Inflammatory macrophage treated with lipopolysaccharide for 1 hour (primary cell): ENCODE measurements at regions not wholly inside any gene's neighbourhood (a gene's known extent, or its start where the extent isn't known, plus 50 kb on each side); places are given as distances from the start of the nearest gene placed in this dataset.
"Not testable (repeated sequence)": the region's sequence is repeated elsewhere in the genome, so short reads cannot be mapped to it uniquely, and the experiment has no call there.

Source experiments
- DNase-seq, 2 donors: peaks; one replicate each; pipeline ENCODE4 v3.0.0-alpha.2; 2020 to 2022

DNA sequence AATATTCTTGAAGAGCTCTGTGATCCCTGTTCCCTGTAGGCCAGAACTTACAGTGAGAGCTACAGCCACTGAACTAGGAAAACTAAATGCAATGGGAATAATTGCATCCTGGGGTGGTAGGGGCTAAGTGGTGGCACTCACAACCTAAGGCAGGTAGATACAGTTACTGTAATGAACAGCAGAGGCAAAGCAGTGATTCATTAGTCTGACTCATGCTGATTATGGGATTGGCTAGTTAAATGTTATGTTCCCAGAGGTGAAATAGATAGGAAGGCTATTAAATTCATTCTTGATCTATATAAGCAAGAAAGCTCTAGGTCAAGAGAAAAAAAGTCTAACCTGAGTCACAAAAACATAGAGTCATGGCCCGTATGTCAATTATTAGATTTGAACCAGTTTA lies 173.1 kb upstream of the MALRD1 start:
- no peak for DNase-seq

DNA sequence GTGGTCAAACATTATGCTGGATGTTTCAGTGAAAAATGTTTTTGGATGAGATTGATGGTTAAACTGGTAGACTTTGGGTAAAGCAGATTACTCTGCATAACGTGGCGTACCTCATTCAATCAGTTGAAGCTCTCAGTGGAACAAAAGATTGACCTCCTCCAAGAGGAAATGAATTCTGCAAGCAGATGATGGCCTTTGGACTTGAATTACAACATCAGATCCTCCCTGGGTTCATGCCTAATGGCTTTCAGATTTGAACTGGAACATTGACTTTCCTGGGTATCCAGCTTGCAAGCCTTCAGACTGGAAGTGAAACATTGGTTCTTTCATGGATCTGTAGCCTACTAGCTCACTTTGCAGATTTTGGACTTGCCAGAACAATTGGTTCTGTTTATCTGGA lies 169.3 kb upstream of the MALRD1 start:
- no peak for DNase-seq

DNA sequence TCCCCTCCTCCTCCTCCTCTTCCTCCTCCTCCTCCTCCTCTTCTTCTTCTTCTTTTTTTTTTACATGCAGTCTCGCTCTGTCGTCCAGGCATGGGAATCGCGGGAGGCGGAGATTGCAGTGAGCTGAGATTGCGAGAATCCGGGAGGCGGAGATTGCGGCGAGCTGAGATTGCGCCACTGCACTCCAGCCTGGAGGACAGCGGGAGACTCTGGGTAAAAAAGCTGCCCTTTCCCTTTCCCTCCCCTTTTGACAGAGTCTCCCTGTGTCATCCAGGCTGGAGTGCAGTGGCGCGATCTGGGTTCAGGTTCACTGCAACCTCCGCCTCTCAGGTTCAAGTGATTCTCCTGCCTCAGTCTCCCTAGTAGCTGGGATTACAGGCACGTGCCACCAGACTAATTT lies 168.1 kb upstream of the MALRD1 start:
- no peak for DNase-seq

DNA sequence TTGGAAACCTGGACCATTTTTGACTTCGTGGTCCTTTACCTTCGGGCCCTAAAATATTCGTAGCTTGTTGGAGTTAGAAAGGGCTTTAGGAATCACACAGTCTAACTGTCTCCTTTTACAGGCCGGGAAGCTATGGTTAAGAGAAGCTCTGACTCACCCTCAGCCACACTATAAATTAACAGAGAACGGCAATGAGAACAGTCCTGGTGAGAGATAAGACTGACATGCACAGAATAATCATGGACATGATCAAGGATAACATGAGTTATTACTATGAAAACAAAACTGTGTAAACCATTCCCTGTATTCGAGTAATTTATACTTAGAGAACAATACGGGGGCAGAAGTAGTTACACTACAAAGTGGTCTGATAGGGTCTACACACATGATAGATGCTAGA lies 162.5 kb upstream of the MALRD1 start:
- no peak for DNase-seq

DNA sequence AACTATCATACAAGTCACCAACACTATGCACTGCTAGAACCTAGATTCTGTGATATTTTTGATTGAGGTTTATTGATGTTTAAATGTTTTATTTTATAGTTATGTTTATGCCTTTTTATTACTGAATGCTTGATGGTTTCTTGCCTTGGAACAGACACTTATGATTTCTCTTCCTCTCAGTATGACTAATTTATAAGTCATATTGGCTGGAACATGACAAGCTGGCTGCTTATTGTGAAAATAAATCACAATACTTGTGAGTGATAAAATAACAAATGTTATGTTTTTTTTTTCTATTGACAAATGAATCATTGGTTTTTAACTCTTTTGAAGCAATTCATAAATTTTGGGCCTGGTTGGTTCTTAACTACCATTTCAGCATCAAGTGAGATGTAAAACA lies 142.0 kb upstream of the MALRD1 start:
- DNase-seq = no peak

DNA sequence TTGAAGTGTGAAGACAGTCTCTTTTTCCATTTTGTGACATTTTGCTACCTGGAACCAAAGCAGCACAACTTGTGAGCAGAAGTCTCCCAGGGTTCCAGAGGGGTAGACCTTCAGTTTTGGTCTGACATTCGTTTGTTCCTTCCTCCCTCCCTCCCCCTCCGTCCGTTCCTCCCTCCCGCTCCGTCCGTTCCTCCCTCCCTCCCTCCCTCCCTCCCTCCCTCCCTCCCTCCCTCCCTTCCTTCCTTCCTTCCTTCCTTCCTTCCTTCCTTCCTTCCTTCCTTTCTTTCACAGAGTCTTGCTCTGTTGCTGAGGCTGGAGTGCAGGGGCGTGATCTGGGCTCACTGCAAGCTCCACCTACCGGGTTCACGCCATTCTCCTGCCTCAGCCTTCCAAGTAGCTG lies 131.2 kb upstream of the MALRD1 start:
- not testable (repeated sequence) for DNase-seq

DNA sequence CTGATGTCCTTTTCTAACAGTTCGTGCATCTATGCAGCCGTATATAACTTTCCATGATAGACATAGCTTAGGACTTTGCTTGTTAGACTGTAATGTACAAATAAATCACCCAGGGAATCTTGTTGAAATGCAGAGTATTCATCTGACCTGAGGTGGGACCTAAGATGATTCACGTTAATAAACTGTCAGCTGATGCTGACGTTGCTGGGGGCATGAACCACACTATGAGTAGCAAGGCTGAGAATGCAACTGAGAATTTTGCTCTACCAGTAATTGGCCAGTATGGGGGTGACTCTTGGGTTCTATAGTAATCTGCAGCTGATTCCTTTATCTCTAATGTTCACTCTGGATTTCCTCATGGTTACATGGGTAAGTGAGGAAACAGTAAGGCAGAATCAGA lies 130.1 kb upstream of the MALRD1 start:
- DNase-seq = no peak

DNA sequence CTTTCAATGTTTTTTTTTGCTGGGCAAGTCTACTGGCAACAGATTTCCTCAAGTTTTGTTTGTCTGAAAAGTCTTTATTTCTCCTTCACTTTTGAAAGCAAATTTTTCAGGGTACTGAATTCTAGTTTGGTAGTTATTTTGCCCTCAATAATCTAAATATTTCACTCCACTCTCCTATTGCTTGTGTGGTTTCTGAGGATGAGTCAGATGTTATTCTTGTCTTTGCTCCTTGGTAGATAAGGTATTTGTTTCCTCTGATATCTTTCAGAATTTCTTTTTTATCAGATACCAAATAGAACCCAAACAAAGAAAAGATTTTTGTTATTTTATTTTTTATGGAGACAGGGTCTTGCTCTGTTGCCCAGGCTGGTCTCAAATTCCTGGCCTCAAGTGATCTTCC lies 99.2 kb upstream of the MALRD1 start:
- no peak for DNase-seq

DNA sequence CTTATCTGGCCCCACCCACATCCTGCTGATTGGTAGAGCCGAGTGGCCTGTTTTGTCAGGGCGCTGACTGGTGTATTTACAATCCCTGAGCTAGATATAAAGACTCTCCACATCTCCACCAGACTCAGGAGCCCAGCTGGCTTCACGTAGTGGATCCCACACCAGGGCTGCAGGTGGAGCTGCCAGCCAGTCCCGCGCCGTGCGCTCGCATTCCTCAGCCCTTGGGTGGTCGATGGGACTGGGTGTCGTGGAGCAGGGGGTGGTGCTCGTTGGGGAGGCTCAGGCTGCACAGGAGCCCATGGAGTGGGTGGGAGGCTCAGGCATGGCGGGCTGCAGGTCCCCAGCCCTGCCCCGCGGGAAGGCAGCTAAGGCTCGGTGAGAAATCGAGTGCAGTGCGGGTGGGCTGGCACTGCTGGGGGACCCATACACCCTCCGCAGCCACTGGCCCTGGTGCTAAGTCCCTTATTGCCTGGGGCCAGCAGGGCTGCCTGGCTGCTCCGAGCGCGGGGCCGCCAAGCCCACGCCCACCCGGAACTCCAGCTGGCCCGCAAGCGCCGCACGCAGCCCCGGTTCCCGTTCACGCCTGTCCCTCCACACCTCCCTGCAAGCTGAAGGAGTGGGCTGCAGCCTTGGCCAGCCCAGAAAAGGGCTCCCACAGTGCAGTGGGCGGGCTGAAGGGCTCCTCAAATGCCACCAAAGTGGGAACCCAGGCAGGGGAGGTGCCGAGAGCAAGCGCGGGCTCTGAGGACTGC lies 97.4 kb upstream of the MALRD1 start:
- DNase-seq = not testable (repeated sequence)

DNA sequence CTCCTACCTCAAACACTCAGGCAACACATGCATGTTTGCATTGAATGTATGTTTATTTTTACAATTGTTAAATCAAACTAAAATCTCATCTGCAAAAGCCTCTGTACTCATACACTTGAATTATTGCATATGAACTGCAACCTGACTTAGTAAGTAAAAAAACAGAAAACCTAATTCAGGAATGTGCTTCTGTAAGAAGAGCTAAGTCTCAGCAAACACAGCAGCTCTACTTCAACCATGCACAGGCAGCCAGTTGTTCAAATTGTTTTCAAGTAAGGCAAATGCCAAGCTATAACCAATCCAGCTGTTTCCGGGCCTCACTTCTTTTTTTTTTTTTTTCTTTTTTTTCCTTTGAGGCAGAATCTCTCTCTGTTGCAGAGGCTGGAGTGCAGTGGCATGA lies 93.5 kb upstream of the MALRD1 start:
- DNase-seq = no peak

DNA sequence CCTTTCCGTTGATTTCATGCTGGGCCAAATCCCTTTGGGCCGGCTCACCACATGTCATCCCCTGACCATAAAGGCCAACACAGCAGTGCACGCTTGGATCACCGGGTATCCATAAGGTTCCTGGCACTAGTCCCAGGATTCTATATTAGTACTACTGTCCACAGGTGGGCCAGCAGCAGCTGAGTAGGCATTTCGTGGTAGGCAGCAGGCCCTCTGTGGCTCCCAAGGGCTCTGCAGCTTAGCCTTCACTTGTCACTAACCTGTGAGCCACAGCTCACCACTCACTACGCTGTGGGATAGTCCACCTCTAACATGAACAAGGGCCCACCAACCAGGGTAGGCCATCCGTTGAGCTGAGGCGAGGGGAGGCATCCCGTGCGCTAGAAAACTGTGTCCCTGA lies 89.2 kb upstream of the MALRD1 start:
- no peak for DNase-seq

DNA sequence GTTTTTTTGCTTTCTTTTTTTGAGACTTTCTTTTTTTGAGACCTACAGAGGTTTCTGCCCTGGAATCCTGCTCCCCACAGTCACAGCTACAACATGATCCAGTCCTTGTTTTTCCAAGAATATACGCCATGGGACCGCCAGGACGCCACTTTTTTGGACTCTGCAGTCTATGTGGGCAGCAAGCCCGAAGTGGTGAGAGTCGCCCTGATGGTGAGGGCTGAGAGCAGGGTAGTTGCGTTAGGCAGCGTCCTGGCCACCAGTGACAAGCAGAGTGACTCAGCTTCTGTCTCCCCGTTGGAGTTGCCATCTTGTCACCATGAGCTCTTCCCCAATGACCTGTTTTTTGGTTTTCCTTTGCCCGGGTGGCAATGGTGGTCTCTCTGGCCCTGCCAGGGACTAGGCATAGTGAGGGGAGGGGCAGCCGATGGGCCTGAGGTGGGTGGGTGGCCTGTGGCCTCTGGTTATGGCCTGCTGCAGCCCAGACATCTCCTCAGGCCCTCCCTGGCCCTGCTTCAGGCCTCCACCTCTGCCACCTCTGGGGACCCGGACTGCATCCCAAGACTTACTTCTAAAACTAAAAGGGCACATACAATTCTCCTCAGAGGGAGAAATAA lies 88.0 kb upstream of the MALRD1 start:
- no peak for DNase-seq

DNA sequence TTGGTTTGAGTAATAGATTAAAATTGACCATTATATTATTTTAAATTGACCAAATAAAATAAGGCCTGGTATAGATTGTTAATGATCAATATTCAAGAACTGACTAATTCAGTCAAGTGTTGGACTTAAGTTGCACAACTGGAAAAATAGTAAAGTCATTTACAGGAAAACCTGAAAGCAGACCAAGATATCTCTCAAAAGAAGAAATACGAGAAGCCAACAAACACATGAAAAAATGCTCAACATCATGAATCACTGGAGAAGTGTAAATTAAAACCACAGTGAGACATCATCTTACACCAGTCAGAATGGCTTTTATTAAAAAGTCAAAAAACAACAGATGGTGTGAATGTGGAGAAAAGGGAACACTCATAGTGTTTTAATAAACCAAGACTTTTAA lies 80.4 kb upstream of the MALRD1 start:
- DNase-seq = no peak

DNA sequence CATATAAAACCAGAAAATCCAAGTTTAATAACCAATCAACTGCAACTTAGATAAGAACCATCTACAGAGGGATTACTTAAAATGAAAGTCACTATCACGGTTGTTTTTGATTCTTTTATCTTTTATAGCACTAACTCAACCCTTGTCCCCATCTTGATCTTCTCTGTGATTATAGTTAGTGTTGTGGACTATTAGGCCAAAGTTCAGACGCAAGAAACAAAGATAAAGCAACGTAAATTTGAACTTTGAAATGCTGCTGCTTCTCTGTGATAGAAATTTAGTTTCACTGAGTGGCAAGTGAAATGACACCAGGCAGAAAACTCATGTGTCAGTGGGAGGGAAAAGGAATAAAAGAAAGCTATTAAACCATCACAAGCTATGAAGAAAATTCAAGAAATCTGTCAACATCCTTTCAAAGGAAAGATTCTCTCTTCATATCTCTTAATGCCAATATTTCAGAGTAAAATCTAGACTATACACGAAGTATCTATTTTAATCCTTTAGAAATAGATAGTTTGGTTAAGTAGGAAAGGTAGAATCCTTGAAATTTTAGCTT lies 71.8 kb upstream of the MALRD1 start:
- DNase-seq = no peak

DNA sequence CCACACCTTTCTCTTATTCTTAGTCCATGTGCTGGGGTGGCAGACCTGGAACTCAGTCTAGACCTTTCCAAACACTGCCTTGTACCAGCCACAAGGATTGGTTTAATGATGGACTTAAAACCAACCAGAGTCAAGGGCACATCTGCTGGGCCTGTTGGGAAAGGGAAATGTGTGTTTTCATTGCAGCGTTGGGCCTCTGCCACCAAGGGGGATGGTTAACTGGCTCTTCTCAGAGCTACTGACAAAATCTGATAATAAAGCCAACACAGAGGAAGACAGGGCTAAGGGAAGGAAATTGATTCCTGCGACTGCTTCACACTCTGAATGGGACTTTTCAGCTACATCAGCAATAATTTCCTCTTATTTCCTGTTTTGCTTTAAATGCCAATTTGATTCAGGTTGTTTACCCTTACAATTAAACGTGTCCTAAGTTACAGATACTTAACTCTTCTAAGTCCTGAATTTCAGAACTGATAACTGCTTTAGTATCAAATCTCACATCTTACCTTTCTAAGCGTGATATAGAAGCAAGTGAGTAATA lies 68.4 kb upstream of the MALRD1 start:
- DNase-seq = no peak

DNA sequence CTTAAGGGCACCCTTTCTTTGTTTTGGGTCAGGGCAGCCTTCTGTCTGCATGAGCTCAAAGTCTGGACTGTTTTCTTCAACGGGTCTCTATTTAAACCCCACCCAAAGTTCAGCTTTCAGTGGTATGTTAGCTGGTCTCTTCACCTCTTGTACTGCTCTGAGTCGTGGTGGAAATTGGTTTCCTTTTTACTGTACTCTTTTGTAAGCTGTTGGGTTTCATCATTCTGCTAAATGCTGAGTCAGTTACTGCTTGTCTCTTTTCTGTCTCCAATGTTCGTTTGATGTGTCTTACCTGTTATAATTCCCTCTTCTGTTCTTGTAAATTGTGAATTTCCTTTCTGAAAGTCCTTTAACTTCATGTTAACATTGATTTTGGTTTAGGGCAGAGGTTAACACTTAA lies 64.1 kb upstream of the MALRD1 start:
- no peak for DNase-seq

DNA sequence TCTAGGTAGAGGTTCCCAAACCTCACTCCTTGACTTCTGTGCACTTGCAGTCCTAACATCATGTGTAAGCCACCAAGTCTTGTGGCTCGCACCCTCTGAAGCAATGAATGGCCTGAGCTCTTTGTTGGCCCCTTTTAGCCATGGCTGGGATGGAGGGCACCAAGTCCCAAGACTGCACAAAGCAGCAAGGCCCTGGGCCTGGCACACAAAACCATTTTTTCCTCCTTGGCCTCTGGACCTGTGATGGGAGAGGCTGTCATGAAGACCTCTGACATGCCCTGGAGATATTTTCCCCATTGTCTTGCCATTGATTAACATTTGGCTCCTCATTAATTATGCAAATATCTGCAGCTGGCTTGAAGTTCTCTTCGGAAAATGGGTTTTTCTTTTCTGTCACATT lies 60.3 kb upstream of the MALRD1 start:
- DNase-seq = no peak
